ENCODE measurements at regions not wholly inside any gene's neighbourhood (a gene's known extent, or its start where the extent isn't known, plus 50 kb on each side); places are given as distances from the start of the nearest gene placed in this dataset.

- no peak for TF ChIP-seq RAD21 (IDR thresholded peaks at IDR 0.05; ENCODE audit: insufficient read depth, low read depth, low read length)
- no peak for TF ChIP-seq POLR2A (IDR thresholded peaks at IDR 0.05; ENCODE audit: low read depth, low read length)
- TF ChIP-seq SMARCA5 (IDR thresholded peaks at IDR 0.05) = no peak
Observed at GRCh38 chr4:43410636-43411035, 518.1 kb downstream of the GRXCR1 start.

Data from GM12878 (cell line).